ENCODE measurements at regions not wholly inside any gene's neighbourhood (a gene's known extent, or its start where the extent isn't known, plus 50 kb on each side); places are given as distances from the start of the nearest gene placed in this dataset.
"Not testable (repeated sequence)": the region's sequence is repeated elsewhere in the genome, so short reads cannot be mapped to it uniquely, and the experiment has no call there.

DNA sequence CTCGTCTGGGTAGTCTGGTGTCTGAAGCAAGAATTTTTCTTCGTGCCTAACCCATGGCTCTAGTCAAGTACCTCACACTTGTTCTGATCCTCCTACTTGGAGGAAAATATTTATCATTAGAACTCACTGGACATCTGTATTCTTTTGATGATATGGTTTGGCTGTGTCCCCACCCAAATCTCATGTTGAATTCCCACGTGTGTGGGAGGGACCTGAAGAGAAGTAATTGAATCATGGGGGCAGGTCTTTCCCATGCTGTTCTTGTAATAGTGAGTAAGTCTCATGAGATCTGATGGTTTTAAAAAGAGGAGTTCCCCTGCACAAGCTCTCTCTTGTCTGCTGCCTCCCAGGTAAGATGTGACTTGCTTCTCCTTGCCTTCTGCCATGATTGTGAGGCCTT, 137.7 kb upstream of the TSC22D2 start:
- DNase-seq (ENCODE audit: low read depth in 3 of 3, low spot score in 2 of 3): not testable (repeated sequence)

GRCh38 chr3:150269526-150269925, 138.6 kb upstream of the TSC22D2 start:
- no peak for DNase-seq (ENCODE audit: low read depth in 3 of 3, low spot score in 2 of 3)

DNA sequence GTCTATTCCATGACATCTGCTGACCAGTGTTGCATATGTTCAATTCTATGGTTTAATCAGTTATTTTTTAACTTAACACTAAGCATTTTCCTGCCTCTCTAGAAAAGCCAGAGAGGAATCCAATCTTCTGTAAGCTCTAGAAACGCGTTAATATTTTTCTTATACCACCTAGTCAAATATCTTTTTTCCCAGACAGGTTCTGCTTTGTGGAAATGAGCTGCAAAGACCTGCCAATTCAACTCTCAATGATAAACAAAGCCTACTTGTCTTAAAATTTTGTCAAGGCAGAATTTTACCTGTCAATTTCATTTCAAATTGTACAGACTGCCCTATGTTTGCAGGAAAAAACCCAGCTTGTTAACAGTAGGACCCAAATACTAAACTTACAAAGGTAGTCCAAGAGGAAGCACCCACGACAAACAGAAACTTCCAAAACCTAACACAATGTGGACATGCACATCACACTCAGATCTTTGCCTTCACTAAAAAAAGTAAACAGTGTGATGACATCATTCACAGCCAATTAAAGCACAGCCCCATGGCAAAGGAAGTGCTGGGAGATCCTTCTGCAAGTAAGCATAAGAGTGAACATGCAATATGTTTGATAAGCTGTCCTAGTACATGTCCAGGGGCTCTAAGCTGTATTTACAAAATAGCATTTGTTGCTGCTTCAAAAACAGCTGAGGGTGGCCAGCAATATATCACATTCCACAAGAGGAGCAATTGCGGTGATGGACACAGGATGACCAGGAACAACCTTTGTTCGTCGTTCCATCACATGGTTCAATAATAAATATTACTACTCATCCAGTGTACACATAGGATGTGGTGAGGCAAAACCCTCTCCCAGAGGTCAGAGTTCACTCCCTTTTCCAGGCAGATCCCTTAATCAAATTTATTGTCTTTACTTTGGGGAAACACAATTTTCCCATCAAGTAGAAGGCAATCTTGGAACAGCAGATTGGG, 139.4 kb upstream of the TSC22D2 start:
- peak in 2 of 3 donors; percentile 60 to 67 for DNase-seq (ENCODE audit: low read depth in 3 of 3, low spot score in 2 of 3)

DNA sequence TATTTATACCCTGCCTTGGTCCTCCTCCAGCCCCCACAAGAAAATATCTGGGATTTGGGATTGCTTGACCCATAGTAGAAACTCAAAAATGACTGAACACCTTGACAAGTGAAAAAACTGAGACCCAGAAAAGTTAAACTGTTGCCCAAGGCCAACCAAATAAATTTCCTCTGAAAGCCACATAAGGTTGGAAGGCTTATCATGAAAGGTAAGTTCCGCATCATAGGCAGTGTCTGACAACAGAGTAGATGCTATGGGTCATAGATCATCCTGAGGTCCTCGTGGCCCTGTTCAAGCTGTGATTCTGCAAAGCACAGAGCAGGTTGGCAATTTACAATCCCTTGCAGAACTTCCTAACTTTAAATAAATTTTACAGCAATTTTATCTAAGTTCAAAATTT, 140.8 kb upstream of the TSC22D2 start:
- no peak for DNase-seq (ENCODE audit: low read depth in 3 of 3, low spot score in 2 of 3)

GRCh38 chr3:150265305-150265704, 142.8 kb upstream of the TSC22D2 start:
- DNase-seq (ENCODE audit: low read depth in 3 of 3, low spot score in 2 of 3): no peak

DNA sequence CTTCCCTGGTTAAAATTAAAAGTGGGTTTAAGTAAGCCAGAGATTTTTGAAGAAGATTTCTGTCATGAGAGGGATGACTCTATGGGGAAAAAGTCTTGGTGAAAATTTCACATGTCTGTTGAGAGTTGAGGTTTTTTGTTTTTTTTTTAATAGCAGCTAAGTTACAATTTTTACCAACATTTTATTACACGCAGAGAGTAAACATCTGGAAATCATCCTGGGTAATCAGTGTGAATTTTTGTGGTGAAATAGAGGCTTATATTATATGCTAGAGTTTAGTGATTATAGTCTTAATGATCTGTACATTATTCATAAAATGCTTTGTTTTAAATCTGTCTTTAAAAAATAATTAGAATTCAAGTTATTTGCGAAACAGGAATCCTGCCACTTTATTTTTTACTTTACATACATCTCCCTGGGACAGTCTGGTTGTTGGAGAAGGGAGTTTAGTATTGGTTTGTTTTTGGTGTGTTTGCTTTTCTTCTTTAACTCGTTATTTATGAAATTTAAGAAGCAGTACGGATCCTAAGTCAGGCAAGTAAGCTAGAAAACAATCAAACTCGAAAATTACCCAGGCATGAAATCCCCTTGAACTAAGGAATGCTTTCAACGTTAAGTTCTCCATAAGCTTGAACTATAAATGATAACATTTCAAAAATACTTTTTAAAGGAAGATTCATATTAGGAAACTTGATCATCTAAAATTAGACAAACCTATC, 143.4 kb upstream of the TSC22D2 start:
- DNase-seq (ENCODE audit: low read depth in 3 of 3, low spot score in 2 of 3): no peak

DNA sequence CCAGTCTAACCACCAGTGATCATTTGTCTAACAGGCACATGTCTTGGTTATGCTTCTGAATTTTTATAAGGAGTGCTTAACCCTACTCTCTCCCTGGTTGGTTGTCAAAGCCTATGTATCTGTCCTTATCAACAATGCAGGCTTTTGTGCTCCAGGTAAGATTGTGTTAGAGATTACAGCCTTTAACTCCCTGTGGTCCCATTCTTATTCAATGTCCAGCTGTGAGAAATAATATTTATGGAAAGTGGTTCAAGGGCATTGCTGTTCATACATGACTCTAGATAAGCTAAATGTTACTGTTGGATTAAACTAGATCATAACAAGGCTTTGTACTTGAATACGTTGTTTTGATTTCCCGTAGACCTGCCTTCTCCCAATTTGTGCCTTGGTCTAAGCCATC, 146.1 kb upstream of the TSC22D2 start:
- no peak for DNase-seq (ENCODE audit: low read depth in 3 of 3, low spot score in 2 of 3)

- DNase-seq (ENCODE audit: low read depth in 3 of 3, low spot score in 2 of 3): no peak
Observed at GRCh38 chr3:150261418-150261817, 146.7 kb upstream of the TSC22D2 start.

DNA sequence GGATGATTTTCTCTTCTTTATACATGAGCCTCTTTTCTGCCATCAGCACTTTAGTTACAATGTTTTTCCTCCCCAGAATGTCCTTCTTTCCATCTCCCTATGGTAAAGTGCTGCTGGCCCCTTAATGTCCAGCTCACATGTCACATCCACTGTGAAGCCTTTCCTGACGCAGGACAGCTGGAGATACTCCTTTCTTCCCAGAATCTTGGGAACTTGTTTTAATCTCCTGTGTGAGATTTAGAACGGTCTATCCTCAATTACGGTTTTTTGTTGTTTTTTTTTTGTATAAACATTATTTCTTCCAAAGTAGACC, 147.7 kb upstream of the TSC22D2 start:
- no peak for DNase-seq (ENCODE audit: low read depth in 3 of 3, low spot score in 2 of 3)

DNA sequence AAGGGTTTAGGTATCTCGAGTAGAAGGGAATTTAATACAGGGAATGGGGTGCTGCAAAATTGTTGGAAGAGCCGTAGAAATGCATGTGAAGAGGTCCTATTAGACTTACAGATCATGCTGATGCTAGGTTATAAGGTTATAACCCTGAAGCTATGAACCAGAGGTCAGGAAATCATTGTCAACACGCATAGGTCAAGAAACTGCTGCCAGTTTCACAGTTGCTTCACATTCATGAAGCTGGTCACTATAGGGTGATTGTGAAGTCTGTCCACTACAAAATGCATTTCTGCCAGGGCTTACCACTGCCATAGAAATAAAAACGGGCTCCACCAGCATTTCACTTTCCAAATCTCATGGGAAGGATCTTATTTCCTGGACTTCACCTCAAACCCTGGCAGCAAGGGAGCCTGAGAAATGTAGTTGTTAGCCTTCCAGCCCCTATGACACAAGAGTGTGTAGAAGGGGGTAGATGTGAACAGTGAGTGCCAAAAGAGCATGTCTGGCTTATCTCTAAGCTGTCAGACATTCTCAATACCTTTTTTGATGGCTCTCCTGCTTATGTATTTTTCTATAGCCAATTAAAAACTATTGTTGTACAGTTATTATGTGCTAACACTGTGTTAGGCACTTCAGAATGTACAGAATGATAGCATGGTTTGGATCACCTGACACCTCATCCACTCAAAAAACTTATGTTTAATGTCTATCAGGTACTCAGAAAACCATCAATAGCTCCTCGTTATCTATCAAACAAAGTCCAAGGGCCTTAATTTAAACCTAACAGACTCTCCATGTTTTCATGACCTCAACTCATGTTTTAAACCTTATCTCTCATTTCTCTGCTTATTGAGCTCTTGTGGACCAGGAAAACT, 148.3 kb upstream of the TSC22D2 start:
- DNase-seq (ENCODE audit: low read depth in 3 of 3, low spot score in 2 of 3): no peak

- DNase-seq (ENCODE audit: low read depth in 3 of 3, low spot score in 2 of 3): no peak
Observed at GRCh38 chr3:150256782-150257181, 151.3 kb upstream of the TSC22D2 start.

GRCh38 chr3:150256318-150256717, 151.8 kb upstream of the TSC22D2 start:
- no peak for DNase-seq (ENCODE audit: low read depth in 3 of 3, low spot score in 2 of 3)

DNA sequence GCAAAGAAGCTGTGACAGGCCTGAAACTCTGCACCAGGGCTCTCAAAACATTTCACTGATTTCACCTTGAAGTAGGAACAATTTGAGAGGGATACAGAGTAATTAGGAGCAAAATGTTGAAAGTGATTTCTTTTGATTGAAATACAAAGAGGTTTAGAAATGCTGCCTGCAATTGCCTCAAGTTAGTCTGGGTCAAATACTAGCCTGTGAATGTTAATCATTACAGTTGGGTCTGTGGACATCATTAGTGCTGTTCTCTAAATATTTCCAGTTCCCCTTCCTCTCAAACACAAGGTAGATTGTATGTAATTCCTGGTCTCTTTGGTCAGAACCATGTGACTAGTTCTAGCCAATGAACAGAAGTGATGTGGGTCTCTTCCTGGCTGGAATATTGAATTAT, 152.3 kb upstream of the TSC22D2 start:
- DNase-seq (ENCODE audit: low read depth in 3 of 3, low spot score in 2 of 3): no peak

DNA sequence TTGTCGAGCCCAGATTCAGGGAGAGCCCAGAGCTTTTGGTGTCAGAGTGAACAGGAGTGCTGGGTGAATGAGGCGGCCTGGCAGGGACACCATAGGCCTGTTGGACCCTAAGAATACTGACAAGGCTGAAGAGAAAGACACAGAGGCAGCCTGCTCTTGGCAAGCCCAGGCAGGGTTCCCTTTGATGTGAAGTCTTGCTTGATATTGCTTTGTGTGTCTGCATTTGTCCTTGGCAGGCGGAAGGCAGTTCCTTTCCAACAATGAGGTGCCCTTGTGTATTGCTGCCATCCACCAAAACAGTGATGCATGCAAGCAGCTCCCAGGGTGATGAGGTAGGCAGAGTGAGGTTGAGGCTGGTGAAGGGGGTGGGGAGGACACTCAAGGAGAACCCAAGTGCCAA, 152.7 kb upstream of the TSC22D2 start:
- no peak for DNase-seq (ENCODE audit: low read depth in 3 of 3, low spot score in 2 of 3)

GRCh38 chr3:150254309-150254708, 153.8 kb upstream of the TSC22D2 start:
- no peak for DNase-seq (ENCODE audit: low read depth in 3 of 3, low spot score in 2 of 3)

DNA sequence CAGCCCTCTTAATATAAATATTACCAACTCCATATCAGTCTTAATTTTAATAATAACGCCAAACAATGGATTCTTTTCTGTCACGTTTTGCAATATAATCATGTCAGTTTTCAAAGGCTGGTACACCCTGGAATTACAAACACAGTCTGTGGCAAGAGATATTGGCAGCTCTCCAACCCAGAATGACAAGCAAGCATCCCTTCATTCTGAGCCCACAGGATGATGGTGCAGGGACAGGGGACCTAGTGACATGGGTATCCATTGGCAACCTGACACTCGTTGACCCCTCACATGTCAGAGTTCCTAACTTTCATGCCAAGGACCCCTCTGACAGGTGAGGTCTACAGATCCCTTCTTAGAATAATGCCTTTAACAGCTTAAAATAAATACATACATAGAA, 154.5 kb upstream of the TSC22D2 start:
- DNase-seq (ENCODE audit: low read depth in 3 of 3, low spot score in 2 of 3): no peak

GRCh38 chr3:150252462-150252861, 155.6 kb upstream of the TSC22D2 start:
- no peak for DNase-seq (ENCODE audit: low read depth in 3 of 3, low spot score in 2 of 3)

DNA sequence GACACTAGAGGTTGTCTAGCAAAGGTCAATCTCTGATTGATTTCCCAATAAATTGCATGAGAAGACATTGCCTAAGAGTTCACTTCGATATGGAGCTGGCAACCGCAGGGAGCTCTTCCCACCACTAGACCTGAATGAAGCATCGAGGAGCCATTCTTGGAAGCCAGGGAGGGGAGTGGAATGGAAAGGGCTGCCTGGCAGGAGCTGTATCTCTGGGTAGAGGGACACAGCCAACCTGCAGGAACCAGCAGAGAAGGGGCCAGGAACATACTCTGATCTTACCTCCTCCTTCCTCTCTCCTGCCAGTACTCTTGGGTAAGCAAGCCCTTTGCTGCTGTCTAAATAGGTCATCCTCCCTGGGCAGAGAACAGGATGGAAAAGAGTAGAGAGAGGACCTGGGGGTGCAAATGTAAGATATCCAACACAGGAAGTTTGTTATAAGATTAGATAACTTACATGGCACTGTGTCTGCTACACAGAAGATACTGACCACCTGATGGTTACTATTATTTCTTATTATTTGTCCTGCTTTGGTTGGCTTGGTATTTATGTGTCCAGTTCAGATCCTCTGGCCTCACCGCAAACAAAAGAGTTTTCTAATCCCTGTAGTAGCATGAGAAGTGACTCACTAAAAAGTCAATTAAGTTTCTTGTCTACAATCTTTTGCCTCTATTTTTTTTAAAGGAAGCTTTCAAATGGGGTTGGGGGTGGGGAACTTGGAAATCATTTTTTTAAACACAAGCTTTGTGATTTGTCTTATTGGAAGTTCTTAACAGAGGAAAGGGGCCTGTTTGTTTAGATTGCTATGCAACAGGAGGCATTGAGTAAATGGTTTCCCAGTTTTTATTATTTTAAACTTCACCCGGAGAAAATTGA, 156.7 kb upstream of the TSC22D2 start:
- no peak for DNase-seq (ENCODE audit: low read depth in 3 of 3, low spot score in 2 of 3)

- DNase-seq (ENCODE audit: low read depth in 3 of 3, low spot score in 2 of 3): no peak
Observed at GRCh38 chr3:150249779-150250470, 158.2 kb upstream of the TSC22D2 start.

Data from right renal cortex interstitium (tissue), 3 donors.